Ovary (tissue), 3 donors: ENCODE measurements at regions not wholly inside any gene's neighbourhood (a gene's known extent, or its start where the extent isn't known, plus 50 kb on each side); places are given as distances from the start of the nearest gene placed in this dataset.
"Not testable (repeated sequence)": the region's sequence is repeated elsewhere in the genome, so short reads cannot be mapped to it uniquely, and the experiment has no call there.

Experiments
- CTCF ChIP-seq, 3 donors: fragments of 450-650 bp in 2 of 3; fragments of 200-600 bp in 1 of 3; IDR thresholded peaks; one replicate each; pipeline versions ENCODE4 v1.5.1 to v1.8.0; 2016 to 2022; ENCODE audit warnings: antibody characterized with exemption in 3 of 3, mild to moderate bottlenecking in 1 of 3
- EP300 ChIP-seq: sonication (generic); formaldehyde crosslinking; IDR thresholded peaks from one replicate; pipeline ENCODE4 v1.6.1; 2017; ENCODE audit warnings: antibody characterized with exemption
- POLR2A ChIP-seq: fragments of 450-650 bp; IDR thresholded peaks from one replicate; pipeline ENCODE4 v1.6.1; 2017; ENCODE audit warnings: antibody characterized with exemption, mild to moderate bottlenecking, moderate library complexity
- donor health status: DM: no; HTN: no; CAD: no.

- TF ChIP-seq CTCF (IDR thresholded peaks at IDR 0.05); POLR2A; EP300: not testable (repeated sequence)
Measured at GRCh38 chr4:176624983-176625610, 167.6 kb downstream of the VEGFC start.
